HepG2 (cell line): ENCODE measurements at regions not wholly inside any gene's neighbourhood (a gene's known extent, or its start where the extent isn't known, plus 50 kb on each side); places are given as distances from the start of the nearest gene placed in this dataset.
A peak's percentile ranks its signal among the peaks of the same experiment; 100 is the strongest.

Experiments
- ATAC-seq: fragments of 200-7000 bp; cut with Tn5 transposase; 3 replicates; pipeline ENCODE4 v1.9.1; 2020; ENCODE audit warnings: mild to moderate bottlenecking, moderate library complexity
- BruUV-seq: library from RNA; stranded (reverse); fragments of 400-500 nt; replicated peaks from 2 replicates; lab custom pipeline; 2021; lab: Mats Ljungman, UMichigan
- CTCF ChIA-PET: fragments of 300-600 bp; formaldehyde crosslinking; extraction: SDS; loops from one replicate; lab custom pipeline; 2021; ENCODE audit warnings: low total read pairs, inconsistent platforms, low intra/inter-chr PET ratio; lab: Yijun Ruan, JAX
- POLR2A ChIA-PET: fragments of 350-600 bp; sonication (Branson Sonifier 250); formaldehyde crosslinking; loops from one replicate; lab custom pipeline; 2020; ENCODE audit warnings: antibody characterized with exemption, inconsistent platforms; lab: Yijun Ruan, JAX
- DNase-seq: peaks from one replicate; pipeline ENCODE4 v3.0.0-alpha.2; 2015; ENCODE audit warnings: low spot score
- FAIRE-seq: peaks from 3 replicates; lab custom pipeline; 2011; peaks lifted over from hg19 to GRCh38; lab: Jason Lieb, UNC
- H2AFZ ChIP-seq: one replicate; pipeline ENCODE4 v1.6.1; 2011; ENCODE audit warnings: low read length, inconsistent platforms
- H3K27ac ChIP-seq: fragments of 300-600 bp; 3 replicates; pipeline ENCODE4 v1.8.0; 2011; ENCODE audit warnings: mixed run types, mild to moderate bottlenecking, mixed read lengths, low read length, inconsistent platforms; ENCODE audit not compliant: insufficient read depth; ENCODE audit errors: extremely low read length
- H3K27me3 ChIP-seq, 2 experiments: fragments of 200-600 bp in 1 of 2; 2 replicates in 1 of 2; 3 replicates in 1 of 2; pipeline versions ENCODE4 v1.6.0 to v1.8.0; 2011; ENCODE audit warnings: low read length in 2 of 2, mild to moderate bottlenecking in 2 of 2, moderate library complexity in 2 of 2, inconsistent platforms in 1 of 2; ENCODE audit not compliant: insufficient read depth in 2 of 2, control insufficient read depth in 1 of 2
- H3K36me3 ChIP-seq, 2 experiments: fragments of 200-600 bp in 1 of 2; replicated peaks in 1 of 2; 2 replicates in 1 of 2; 3 replicates in 1 of 2; pipeline versions ENCODE4 v1.5.1 to v1.8.0; 2011; ENCODE audit warnings: low read length in 2 of 2, inconsistent platforms in 1 of 2; ENCODE audit not compliant: insufficient read depth in 2 of 2, control insufficient read depth in 1 of 2
- H3K4me1 ChIP-seq: 2 replicates; pipeline ENCODE4 v1.5.1; 2012; ENCODE audit warnings: low read length, inconsistent platforms; ENCODE audit not compliant: insufficient read depth
- H3K4me2 ChIP-seq: 2 replicates; pipeline ENCODE4 v1.6.0; 2011; ENCODE audit warnings: low read depth, low read length, inconsistent platforms
- H3K4me3 ChIP-seq, 3 experiments: fragments of 200-600 bp in 1 of 3; sonication (generic), shearing (Covaris generic) in 1 of 3; replicated peaks in 1 of 3; 2 replicates each; pipeline ENCODE4 v1.5.1; 2011 to 2016; ENCODE audit warnings: low read length in 3 of 3, inconsistent platforms in 2 of 3, low read depth in 2 of 3, mild to moderate bottlenecking in 2 of 3, control low read depth in 1 of 3, mixed read lengths in 1 of 3; ENCODE audit not compliant: insufficient read depth in 1 of 3
- H3K79me2 ChIP-seq: one replicate; pipeline ENCODE4 v1.6.1; 2011; ENCODE audit warnings: low read length, inconsistent platforms; ENCODE audit not compliant: insufficient read depth
- H3K9ac ChIP-seq: 2 replicates; pipeline ENCODE4 v1.6.0; 2011; ENCODE audit warnings: mild to moderate bottlenecking, low read depth, low read length, inconsistent platforms; ENCODE audit not compliant: insufficient read depth
- H3K9me3 ChIP-seq: 2 replicates; pipeline ENCODE4 v1.5.1; 2012; ENCODE audit warnings: mild to moderate bottlenecking, low read length
- H4K20me1 ChIP-seq: 2 replicates; pipeline ENCODE4 v1.6.0; 2011; ENCODE audit warnings: inconsistent platforms, mild to moderate bottlenecking, low read length, moderate library complexity; ENCODE audit not compliant: insufficient read depth
- BCL6 ChIP-seq: IDR thresholded peaks from 2 replicates; pipeline ENCODE4 v1.6.1; 2016; ENCODE audit warnings: missing genetic modification reagents, missing compliant biosample characterization
- CBFB ChIP-seq: sonication (generic); formaldehyde crosslinking; IDR thresholded peaks from 2 replicates; pipeline ENCODE4 v1.4.0; 2020; ENCODE audit warnings: missing genetic modification reagents
- CREB1 ChIP-seq, 2 experiments: fragments of 450-650 bp in 1 of 2; IDR thresholded peaks; 2 replicates each; pipeline ENCODE4 v1.6.1; 2016 to 2017; ENCODE audit warnings: control low read depth in 1 of 2, mild to moderate bottlenecking in 1 of 2, missing compliant biosample characterization in 1 of 2, missing genetic modification characterization in 1 of 2
- ELF1 ChIP-seq: sonication (generic); formaldehyde crosslinking; IDR thresholded peaks from 2 replicates; pipeline ENCODE4 v1.4.0; 2020; ENCODE audit warnings: missing genetic modification reagents
- ELF3 ChIP-seq: IDR thresholded peaks from 2 replicates; pipeline ENCODE4 v1.6.1; 2016; ENCODE audit warnings: missing genetic modification reagents, missing compliant biosample characterization
- GATAD1 ChIP-seq: IDR thresholded peaks from 2 replicates; pipeline ENCODE4 v1.6.1; 2016; ENCODE audit warnings: missing genetic modification reagents, missing compliant biosample characterization
- GZF1 ChIP-seq: sonication (generic); formaldehyde crosslinking; IDR thresholded peaks from 2 replicates; pipeline ENCODE4 v1.5.1; 2020; ENCODE audit warnings: mild to moderate bottlenecking, missing genetic modification reagents
- NBN ChIP-seq: fragments of 450-650 bp; conservative IDR thresholded peaks from 2 replicates; pipeline ENCODE4 v1.6.1; 2017
- TARDBP ChIP-seq: sonication (generic); formaldehyde crosslinking; IDR thresholded peaks from 2 replicates; pipeline ENCODE4 v1.8.0; 2022; ENCODE audit warnings: mild to moderate bottlenecking, missing genetic modification reagents
- TBL1XR1 ChIP-seq: fragments of 150-350 bp; IDR thresholded peaks from 2 replicates; pipeline ENCODE4 v1.6.1; 2014; ENCODE audit warnings: borderline replicate concordance, low read length; ENCODE audit not compliant: partially characterized antibody
- ZNF547 ChIP-seq: sonication (generic); formaldehyde crosslinking; IDR thresholded peaks from 2 replicates; pipeline ENCODE4 v1.5.1; 2020; ENCODE audit warnings: mild to moderate bottlenecking, missing genetic modification reagents
- WGBS: methylation state at CpG from one replicate; pipeline ENCODE4 v1.1.6; 2017; ENCODE audit warnings: low lambda C conversion rate; 5-methylcytosine and 5-hydroxymethylcytosine counted together
- in situ Hi-C: cut with HindIII; loops from 2 replicates; pipeline ENCODE4 v1.10.0; 2017; ENCODE audit warnings: low pct_unique_long_range_greater_than_20kb; ENCODE audit not compliant: extremely low pct_ligation_motif_present
- intact Hi-C: fragments of 100-400 bp; cut with micrococcal nuclease; formaldehyde crosslinking; loops from one replicate; pipeline ENCODE4 v1.10.0; 2022; ENCODE audit not compliant: unreplicated experiment
- TF ChIP-seq, protein P1 (sequence below): sonication (generic); formaldehyde crosslinking; IDR thresholded peaks from 2 replicates; pipeline ENCODE4 v1.5.0; 2020; ENCODE audit warnings: missing genetic modification reagents, mild to moderate bottlenecking, borderline replicate concordance
- TF ChIP-seq, protein P2 (sequence below): sonication (generic); formaldehyde crosslinking; IDR thresholded peaks from 2 replicates; pipeline ENCODE4 v1.8.1; 2022; ENCODE audit warnings: mild to moderate bottlenecking, missing genetic modification reagents
- TF ChIP-seq, protein P3 (sequence below): sonication (generic); formaldehyde crosslinking; IDR thresholded peaks from 2 replicates; pipeline ENCODE4 v1.9.0; 2022; ENCODE audit warnings: low read depth, missing genetic modification reagents
- TF ChIP-seq, protein P4 (sequence below): sonication (generic); formaldehyde crosslinking; IDR thresholded peaks from 2 replicates; pipeline ENCODE4 v1.5.0; 2020; ENCODE audit warnings: missing genetic modification reagents

DNA sequence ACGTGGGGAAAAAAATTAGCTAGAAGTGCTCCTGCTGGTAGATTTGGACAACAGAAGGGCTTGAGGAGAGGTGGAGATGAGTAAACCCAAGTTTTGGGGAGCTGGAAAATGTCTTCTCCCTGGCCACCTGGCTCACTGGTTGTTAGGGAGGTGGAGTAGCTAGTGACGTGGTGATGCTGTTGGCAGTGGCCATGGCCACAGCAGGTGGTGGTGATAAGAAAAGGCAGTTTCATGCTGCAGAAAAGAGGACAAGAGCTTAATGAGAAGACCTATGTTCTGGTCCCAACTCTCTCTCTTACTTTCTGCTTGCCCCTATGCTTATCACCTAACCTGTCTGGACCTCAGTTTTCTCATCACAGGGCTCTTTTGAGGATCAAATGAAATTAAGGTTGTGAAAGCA lies 223.5 kb upstream of the N4BP1 start:
- intact Hi-C loops: no loop called here
- no TSS peak for BruUV-seq

DNA sequence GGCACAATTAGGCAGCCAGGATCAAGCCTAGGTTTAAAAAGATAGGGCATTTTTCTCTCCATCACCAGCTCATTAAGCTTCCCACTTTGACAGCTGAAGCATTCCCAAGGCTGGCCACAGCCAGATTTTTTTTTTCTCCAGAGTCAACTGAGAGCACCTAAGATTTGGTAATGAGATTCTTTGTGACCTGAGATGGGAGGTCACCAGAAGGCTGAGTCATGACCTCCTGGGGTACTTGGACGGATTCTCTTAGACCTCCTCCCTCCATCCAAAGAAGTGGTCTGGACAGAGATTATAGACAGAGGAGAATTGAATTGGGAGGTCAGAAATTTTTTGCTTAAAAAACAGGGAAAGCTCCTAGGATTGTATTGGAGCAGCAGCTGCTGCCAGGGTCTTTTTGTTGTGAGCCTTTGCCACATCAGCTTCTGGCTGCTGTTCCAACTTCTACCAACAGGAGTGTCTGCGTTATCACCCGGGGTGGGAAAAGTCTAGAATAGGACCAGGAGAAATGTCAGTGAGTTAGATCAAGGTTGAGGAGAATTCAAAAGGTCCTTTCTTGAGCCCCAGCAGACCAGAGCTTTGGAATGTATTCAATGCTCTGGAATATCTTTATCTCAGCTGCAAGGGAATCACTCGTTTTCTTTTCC lies 221.2 kb upstream of the N4BP1 start:
- Histone ChIP-seq H3K36me3 (no peaks in the 10 kb centered on the region), H4K20me1 (no peaks in the 10 kb centered on the region), H2AFZ (no peak overlapping the region), H3K27ac (no peak overlapping the region), H3K9ac (no peak overlapping the region), H3K4me2 (no peak overlapping the region), H3K4me1 (no peaks in the 10 kb centered on the region), H3K79me2 (no peaks in the 10 kb centered on the region), H3K27me3 (no peaks in the 10 kb centered on the region), H3K4me3 (no peak overlapping the region), H3K9me3 (no peaks in the 10 kb centered on the region)
- ATAC-seq: peak; percentile 81
- peak; percentile 10 for DNase-seq
- POLR2A ChIA-PET: no interaction called here
- intact Hi-C loops: no loop called here
- BruUV-seq: no TSS peak
- peak; percentile 26 for FAIRE-seq
- in situ Hi-C loops: no loop called here
- WGBS: 12% methylated on average over 4 of the region's 4 CpGs
- CTCF ChIA-PET: no interaction called here
- TF ChIP-seq, protein P1, sequence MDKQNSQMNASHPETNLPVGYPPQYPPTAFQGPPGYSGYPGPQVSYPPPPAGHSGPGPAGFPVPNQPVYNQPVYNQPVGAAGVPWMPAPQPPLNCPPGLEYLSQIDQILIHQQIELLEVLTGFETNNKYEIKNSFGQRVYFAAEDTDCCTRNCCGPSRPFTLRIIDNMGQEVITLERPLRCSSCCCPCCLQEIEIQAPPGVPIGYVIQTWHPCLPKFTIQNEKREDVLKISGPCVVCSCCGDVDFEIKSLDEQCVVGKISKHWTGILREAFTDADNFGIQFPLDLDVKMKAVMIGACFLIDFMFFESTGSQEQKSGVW (CRISPR knock-in tag): no peak
- TF ChIP-seq NBN (no peak), BCL6 (no peak), TARDBP (CRISPR knock-in tag) (no peak), ZNF547 (no peak), ELF3 (CRISPR knock-in tag) (no peak), TBL1XR1 (no peak)
- TF ChIP-seq, protein P2, sequence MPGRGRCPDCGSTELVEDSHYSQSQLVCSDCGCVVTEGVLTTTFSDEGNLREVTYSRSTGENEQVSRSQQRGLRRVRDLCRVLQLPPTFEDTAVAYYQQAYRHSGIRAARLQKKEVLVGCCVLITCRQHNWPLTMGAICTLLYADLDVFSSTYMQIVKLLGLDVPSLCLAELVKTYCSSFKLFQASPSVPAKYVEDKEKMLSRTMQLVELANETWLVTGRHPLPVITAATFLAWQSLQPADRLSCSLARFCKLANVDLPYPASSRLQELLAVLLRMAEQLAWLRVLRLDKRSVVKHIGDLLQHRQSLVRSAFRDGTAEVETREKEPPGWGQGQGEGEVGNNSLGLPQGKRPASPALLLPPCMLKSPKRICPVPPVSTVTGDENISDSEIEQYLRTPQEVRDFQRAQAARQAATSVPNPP (CRISPR knock-in tag): no peak
- TF ChIP-seq, protein P3, sequence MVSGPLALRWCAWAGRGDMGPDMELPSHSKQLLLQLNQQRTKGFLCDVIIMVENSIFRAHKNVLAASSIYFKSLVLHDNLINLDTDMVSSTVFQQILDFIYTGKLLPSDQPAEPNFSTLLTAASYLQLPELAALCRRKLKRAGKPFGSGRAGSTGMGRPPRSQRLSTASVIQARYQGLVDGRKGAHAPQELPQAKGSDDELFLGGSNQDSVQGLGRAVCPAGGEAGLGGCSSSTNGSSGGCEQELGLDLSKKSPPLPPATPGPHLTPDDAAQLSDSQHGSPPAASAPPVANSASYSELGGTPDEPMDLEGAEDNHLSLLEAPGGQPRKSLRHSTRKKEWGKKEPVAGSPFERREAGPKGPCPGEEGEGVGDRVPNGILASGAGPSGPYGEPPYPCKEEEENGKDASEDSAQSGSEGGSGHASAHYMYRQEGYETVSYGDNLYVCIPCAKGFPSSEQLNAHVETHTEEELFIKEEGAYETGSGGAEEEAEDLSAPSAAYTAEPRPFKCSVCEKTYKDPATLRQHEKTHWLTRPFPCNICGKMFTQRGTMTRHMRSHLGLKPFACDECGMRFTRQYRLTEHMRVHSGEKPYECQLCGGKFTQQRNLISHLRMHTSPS (CRISPR knock-in tag): no peak

More for the DNA sequence above, 223.5 kb upstream of the N4BP1 start:
- no peak for FAIRE-seq
- H3K4me2 ChIP-seq: no peak overlapping the region
- TF ChIP-seq CREB1 (IDR thresholded peaks at IDR 0.05): peak; percentile 5; the same call in 1 of the 2 replicates
- no peak for TF ChIP-seq CREB1 (CRISPR knock-in tag; IDR thresholded peaks at IDR 0.05)
- TF ChIP-seq ELF1: no peak
- TF ChIP-seq GATAD1: no peak
- TF ChIP-seq, protein P4, sequence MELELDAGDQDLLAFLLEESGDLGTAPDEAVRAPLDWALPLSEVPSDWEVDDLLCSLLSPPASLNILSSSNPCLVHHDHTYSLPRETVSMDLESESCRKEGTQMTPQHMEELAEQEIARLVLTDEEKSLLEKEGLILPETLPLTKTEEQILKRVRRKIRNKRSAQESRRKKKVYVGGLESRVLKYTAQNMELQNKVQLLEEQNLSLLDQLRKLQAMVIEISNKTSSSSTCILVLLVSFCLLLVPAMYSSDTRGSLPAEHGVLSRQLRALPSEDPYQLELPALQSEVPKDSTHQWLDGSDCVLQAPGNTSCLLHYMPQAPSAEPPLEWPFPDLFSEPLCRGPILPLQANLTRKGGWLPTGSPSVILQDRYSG (CRISPR knock-in tag): no peak
- no peak for TF ChIP-seq GZF1 (CRISPR knock-in tag)
- no peak for TF ChIP-seq CBFB (CRISPR knock-in tag)
- H3K27ac ChIP-seq: no peak overlapping the region
- H3K79me2 ChIP-seq: no peaks in the 10 kb centered on the region
- no peaks in the 10 kb centered on the region for H3K36me3 ChIP-seq
- no peak overlapping the region for H2AFZ ChIP-seq
- no peaks in the 10 kb centered on the region for H3K4me1 ChIP-seq
- CTCF ChIA-PET: no interaction called here
- no peaks in the 10 kb centered on the region for H3K27me3 ChIP-seq
- H3K4me3 ChIP-seq: no peak overlapping the region
- in situ Hi-C loops: no loop called here
- H3K9me3 ChIP-seq: no peaks in the 10 kb centered on the region
- no peaks in the 10 kb centered on the region for H4K20me1 ChIP-seq
- no peak for ATAC-seq
- POLR2A ChIA-PET: no interaction called here
- H3K9ac ChIP-seq: no peak overlapping the region
- WGBS: 0% methylated on average over 2 of the region's 2 CpGs
- DNase-seq: no peak
